Ovary (tissue), 7 donors: ENCODE measurements at regions not wholly inside any gene's neighbourhood (a gene's known extent, or its start where the extent isn't known, plus 50 kb on each side); places are given as distances from the start of the nearest gene placed in this dataset.
"Not testable (repeated sequence)": the region's sequence is repeated elsewhere in the genome, so short reads cannot be mapped to it uniquely, and the experiment has no call there.

Source experiments
- DNase-seq, 5 donors: peaks; one replicate each; pipeline ENCODE4 v3.0.0-alpha.2; 2019 to 2020
- H3K27ac ChIP-seq, 2 donors: fragments of 200-600 bp; one replicate each; pipeline versions ENCODE4 v1.5.1 to v1.8.0; 2019 to 2022
- H3K27me3 ChIP-seq: fragments of 200-600 bp; one replicate; pipeline ENCODE4 v1.8.0; 2022
- H3K36me3 ChIP-seq: fragments of 200-600 bp; sonication (generic); one replicate; pipeline ENCODE4 v1.5.1; 2019
- H3K4me1 ChIP-seq: one replicate; pipeline ENCODE4 v1.8.1; 2013; ENCODE audit warnings: mild to moderate bottlenecking, moderate library complexity; ENCODE audit not compliant: insufficient read depth
- H3K4me3 ChIP-seq: fragments of 200-600 bp; sonication (generic); one replicate; pipeline ENCODE4 v1.5.1; 2017
- H3K9me3 ChIP-seq, 2 donors: fragments of 200-600 bp in 1 of 2; sonication (generic) in 1 of 2; one replicate each; pipeline versions ENCODE4 v1.5.1 to v1.8.1; 2013 to 2019; ENCODE audit warnings: mild to moderate bottlenecking in 1 of 2, moderate library complexity in 1 of 2
- EP300 ChIP-seq: sonication (generic); formaldehyde crosslinking; IDR thresholded peaks from one replicate; pipeline ENCODE4 v1.6.1; 2017; ENCODE audit warnings: antibody characterized with exemption
- POLR2A ChIP-seq: fragments of 450-650 bp; IDR thresholded peaks from one replicate; pipeline ENCODE4 v1.6.1; 2017; ENCODE audit warnings: antibody characterized with exemption, mild to moderate bottlenecking, moderate library complexity
- WGBS, 3 donors: extraction: QIAGEN DNeasy Blood & Tissue Kit in 1 of 3; methylation state at CpG; one replicate each; pipeline versions ENCODE4 v1.1.5 to v1.1.7; 2013 to 2017; 5-methylcytosine and 5-hydroxymethylcytosine counted together
- intact Hi-C, 4 donors: fragments of 100-400 bp; cut with DNase I; formaldehyde crosslinking; loops; one replicate each; pipeline versions ENCODE4 v1.11.0 to v1.15.1; 2022 to 2023
- TF ChIP-seq, protein P1 (sequence below), 3 donors: fragments of 450-650 bp in 2 of 3; fragments of 200-600 bp in 1 of 3; IDR thresholded peaks; one replicate each; pipeline versions ENCODE4 v1.5.1 to v1.8.0; 2016 to 2022; ENCODE audit warnings: antibody characterized with exemption in 3 of 3, mild to moderate bottlenecking in 1 of 3
- donor health status: DM: no; HTN: no; CAD: no; lungs with moderate emphysema.
- donor health status: DM: no; HTN: no; CAD: no.
- donor health status: Bipolar disorder and iron deficiency.
- donor health status: DM: no; HTN: no; CAD: no.
- donor health status: DM: yes; HTN: yes; CAD: no.

GRCh38 chr12:129987841-129988240 is 84.0 kb upstream of the TMEM132D start:
- WGBS, 3 donors: 24 to 39% (median 27%) methylated on average over 5 of the region's 5 CpGs
- H3K4me1 ChIP-seq: no peaks in the 10 kb centered on the region
- intact Hi-C loops: no loop called here
- TF ChIP-seq EP300 (no peak), POLR2A (no peak)
- TF ChIP-seq, protein P1, sequence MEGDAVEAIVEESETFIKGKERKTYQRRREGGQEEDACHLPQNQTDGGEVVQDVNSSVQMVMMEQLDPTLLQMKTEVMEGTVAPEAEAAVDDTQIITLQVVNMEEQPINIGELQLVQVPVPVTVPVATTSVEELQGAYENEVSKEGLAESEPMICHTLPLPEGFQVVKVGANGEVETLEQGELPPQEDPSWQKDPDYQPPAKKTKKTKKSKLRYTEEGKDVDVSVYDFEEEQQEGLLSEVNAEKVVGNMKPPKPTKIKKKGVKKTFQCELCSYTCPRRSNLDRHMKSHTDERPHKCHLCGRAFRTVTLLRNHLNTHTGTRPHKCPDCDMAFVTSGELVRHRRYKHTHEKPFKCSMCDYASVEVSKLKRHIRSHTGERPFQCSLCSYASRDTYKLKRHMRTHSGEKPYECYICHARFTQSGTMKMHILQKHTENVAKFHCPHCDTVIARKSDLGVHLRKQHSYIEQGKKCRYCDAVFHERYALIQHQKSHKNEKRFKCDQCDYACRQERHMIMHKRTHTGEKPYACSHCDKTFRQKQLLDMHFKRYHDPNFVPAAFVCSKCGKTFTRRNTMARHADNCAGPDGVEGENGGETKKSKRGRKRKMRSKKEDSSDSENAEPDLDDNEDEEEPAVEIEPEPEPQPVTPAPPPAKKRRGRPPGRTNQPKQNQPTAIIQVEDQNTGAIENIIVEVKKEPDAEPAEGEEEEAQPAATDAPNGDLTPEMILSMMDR (IDR thresholded peaks at IDR 0.05): no peak
- DNase-seq: no peak
- no peaks in the 10 kb centered on the region for H3K9me3 ChIP-seq
- no peak overlapping the region for H3K4me3 ChIP-seq
- H3K27ac ChIP-seq: no peak overlapping the region
- H3K27me3 ChIP-seq: no peaks in the 10 kb centered on the region
- no peaks in the 10 kb centered on the region for H3K36me3 ChIP-seq

GRCh38 chr12:129994634-129995033 is 90.8 kb upstream of the TMEM132D start:
- Histone ChIP-seq H3K9me3 (no peaks in the 10 kb centered on the region), H3K27ac (no peak overlapping the region), H3K27me3 (no peaks in the 10 kb centered on the region), H3K4me1 (no peaks in the 10 kb centered on the region), H3K4me3 (no peak overlapping the region), H3K36me3 (no peaks in the 10 kb centered on the region)
- intact Hi-C loops: no loop called here
- 85 to 92% (median 89%) methylated on average over 8 of the region's 8 CpGs for WGBS, 3 donors
- TF ChIP-seq POLR2A: no peak
- DNase-seq: no peak

DNA sequence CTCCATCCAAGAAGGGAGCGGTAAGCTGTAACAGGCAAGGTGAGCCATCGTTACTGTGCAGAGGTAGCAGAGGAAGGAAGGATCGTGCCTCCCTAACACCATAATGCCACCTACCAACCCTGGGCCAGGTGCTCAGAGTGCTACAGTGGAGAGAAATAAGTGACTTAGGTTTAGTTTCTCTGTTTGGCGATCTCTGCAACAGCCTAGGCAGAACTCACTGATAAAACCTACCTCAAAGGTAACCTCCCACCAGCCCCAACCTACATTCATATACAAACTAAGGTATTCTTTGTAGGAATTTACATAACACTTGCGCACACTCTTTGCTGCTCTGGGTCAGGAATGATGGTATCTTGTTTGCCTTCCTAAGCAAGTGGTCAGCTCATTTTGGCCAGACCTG is 93.4 kb upstream of the TMEM132D start:
- 33 to 37% (median 34%) methylated on average over 5 of the region's 5 CpGs for WGBS, 3 donors
- H3K27me3 ChIP-seq: no peaks in the 10 kb centered on the region
- no peaks in the 10 kb centered on the region for H3K4me1 ChIP-seq
- intact Hi-C loops: no loop called here
- no peak overlapping the region for H3K4me3 ChIP-seq
- H3K36me3 ChIP-seq: no peaks in the 10 kb centered on the region
- DNase-seq: no peak
- no peak overlapping the region for H3K27ac ChIP-seq
- TF ChIP-seq POLR2A (no peak), EP300 (no peak)
- TF ChIP-seq, protein P1 (IDR thresholded peaks at IDR 0.05): no peak
- no peaks in the 10 kb centered on the region for H3K9me3 ChIP-seq

GRCh38 chr12:130004310-130004877 is 100.6 kb upstream of the TMEM132D start:
- WGBS, 3 donors: 70 to 84% (median 77%) methylated on average over 4 of the region's 4 CpGs
- H3K4me1 ChIP-seq, H3K4me3 ChIP-seq, H3K27me3 ChIP-seq, H3K9me3 ChIP-seq, H3K27ac ChIP-seq, DNase-seq, H3K36me3 ChIP-seq, intact Hi-C loops: not testable (repeated sequence)

DNA sequence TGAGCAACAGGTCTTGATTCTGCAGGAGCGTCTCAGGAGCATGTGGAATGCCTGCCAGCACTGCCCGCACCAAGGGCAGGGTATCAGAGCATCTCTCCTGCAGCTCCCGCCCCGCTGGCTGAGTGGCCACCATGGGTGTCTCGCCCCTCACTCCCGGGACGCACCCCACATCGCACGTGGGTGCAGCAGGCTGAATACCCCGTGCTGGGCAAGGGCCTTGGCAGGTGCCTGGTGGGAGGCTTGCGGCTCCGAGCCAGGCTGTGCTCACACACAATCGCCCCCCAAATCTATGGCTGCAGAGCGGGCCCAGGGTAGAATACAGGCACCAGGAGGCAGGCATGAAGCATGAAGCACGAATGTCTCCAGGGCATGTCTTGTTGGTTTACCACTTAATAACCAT is 103.9 kb upstream of the TMEM132D start:
- H3K9me3 ChIP-seq: no peaks in the 10 kb centered on the region
- no peaks in the 10 kb centered on the region for H3K4me1 ChIP-seq
- H3K27me3 ChIP-seq: no peaks in the 10 kb centered on the region
- 79 to 86% (median 83%) methylated on average over 15 of the region's 15 CpGs for WGBS, 3 donors
- DNase-seq: no peak
- H3K36me3 ChIP-seq: no peaks in the 10 kb centered on the region
- no peak overlapping the region for H3K4me3 ChIP-seq
- H3K27ac ChIP-seq: no peak overlapping the region
- TF ChIP-seq, protein P1 (IDR thresholded peaks at IDR 0.05): no peak
- TF ChIP-seq POLR2A: no peak
- TF ChIP-seq EP300: no peak
- intact Hi-C loops: no loop called here
